ENCODE measurements at regions not wholly inside any gene's neighbourhood (a gene's known extent, or its start where the extent isn't known, plus 50 kb on each side); places are given as distances from the start of the nearest gene placed in this dataset.

- DNase-seq = no peak
Observed at GRCh38 chr20:1707588-1708449, 50.2 kb upstream of the SIRPG start.

Data from activated CD8-positive, alpha-beta memory T cell treated with anti-CD3 and anti-CD28 coated beads, Interleukin-2, amount 50 U/mL, for 48 hours (primary cell).